PC-3 (cell line): ENCODE measurements at regions not wholly inside any gene's neighbourhood (a gene's known extent, or its start where the extent isn't known, plus 50 kb on each side); places are given as distances from the start of the nearest gene placed in this dataset.

ENCODE experiments used
- ATAC-seq: fragments of 200-7000 bp; cut with Tn5 transposase; 2 replicates; pipeline ENCODE4 v1.9.1; 2020; ENCODE audit warnings: mild to moderate bottlenecking, moderate library complexity
- BruUV-seq: library from RNA; stranded (reverse); fragments of 400-500 nt; replicated peaks from 2 replicates; lab custom pipeline; 2021; lab: Mats Ljungman, UMichigan
- CTCF ChIA-PET: fragments of 300-600 bp; sonication (Branson Sonifier 250); formaldehyde crosslinking; loops from one replicate; lab custom pipeline; 2022; ENCODE audit warnings: antibody characterized with exemption; lab: Charles Lee
- POLR2A ChIA-PET: fragments of 300-600 bp; sonication (Branson Sonifier 250); formaldehyde crosslinking; loops from one replicate; lab custom pipeline; 2022; ENCODE audit warnings: antibody characterized with exemption; ENCODE audit not compliant: unreplicated experiment; lab: Charles Lee
- DNase-seq: peaks from one replicate; pipeline ENCODE4 v3.0.0-alpha.2; 2015
- H2AFZ ChIP-seq: fragments of 300-600 bp; sonication (generic); 2 replicates; pipeline ENCODE4 v1.6.0; 2016; ENCODE audit warnings: antibody characterized with exemption, low read length
- H3F3A ChIP-seq: fragments of 300-600 bp; sonication (generic); one replicate; pipeline ENCODE4 v1.6.0; 2017; ENCODE audit warnings: antibody characterized with exemption, low read length, control low read depth, mild to moderate bottlenecking; ENCODE audit not compliant: unreplicated experiment
- H3K27ac ChIP-seq: fragments of 300-600 bp; sonication (generic); 2 replicates; pipeline ENCODE4 v1.5.1; 2016; ENCODE audit warnings: mild to moderate bottlenecking, low read length
- H3K27me3 ChIP-seq: fragments of 300-600 bp; sonication (generic); 2 replicates; pipeline ENCODE4 v1.6.1; 2016; ENCODE audit warnings: low read length, mixed read lengths
- H3K36me3 ChIP-seq: fragments of 300-600 bp; sonication (generic); 2 replicates; pipeline ENCODE4 v1.6.1; 2016; ENCODE audit warnings: low read depth, mixed run types, low read length, mixed read lengths
- H3K4me1 ChIP-seq: fragments of 300-600 bp; sonication (generic); 2 replicates; pipeline ENCODE4 v1.5.1; 2016; ENCODE audit warnings: low read length; ENCODE audit not compliant: insufficient read depth
- H3K4me2 ChIP-seq: fragments of 300-600 bp; sonication (generic); 2 replicates; pipeline ENCODE4 v1.6.0; 2016; ENCODE audit warnings: low read length
- H3K4me3 ChIP-seq: fragments of 300-600 bp; sonication (generic); 2 replicates; pipeline ENCODE4 v1.5.1; 2016; ENCODE audit warnings: mild to moderate bottlenecking, low read length, mixed read lengths
- H3K79me2 ChIP-seq: fragments of 300-600 bp; sonication (generic); 2 replicates; pipeline ENCODE4 v1.6.1; 2017; ENCODE audit warnings: low read length, mixed read lengths
- H3K9ac ChIP-seq: fragments of 300-600 bp; sonication (generic); 2 replicates; pipeline ENCODE4 v1.6.0; 2016; ENCODE audit warnings: mild to moderate bottlenecking, low read length
- H3K9me2 ChIP-seq: fragments of 300-600 bp; sonication (generic); replicated peaks from 2 replicates; pipeline ENCODE4 v1.6.1; 2016; ENCODE audit warnings: mixed run types, low read length, mixed read lengths
- H3K9me3 ChIP-seq: fragments of 300-600 bp; sonication (generic); 2 replicates; pipeline ENCODE4 v1.6.1; 2016; ENCODE audit warnings: low read length, mixed read lengths
- H4K20me1 ChIP-seq: fragments of 300-600 bp; sonication (generic); 2 replicates; pipeline ENCODE4 v1.6.1; 2016; ENCODE audit warnings: low read length, mixed read lengths
- EZH2 ChIP-seq: fragments of 300-600 bp; sonication (generic); IDR thresholded peaks from one replicate; pipeline ENCODE4 v1.6.1; 2017; ENCODE audit warnings: antibody characterized with exemption, mild to moderate bottlenecking, low read length; ENCODE audit not compliant: unreplicated experiment
- EZH2phosphoT487 ChIP-seq: fragments of 300-600 bp; sonication (generic); IDR thresholded peaks from 2 replicates; pipeline ENCODE4 v1.6.1; 2018; ENCODE audit warnings: mild to moderate bottlenecking, antibody characterized with exemption, low read length, borderline replicate concordance
- intact Hi-C: fragments of 100-400 bp; cut with micrococcal nuclease; formaldehyde crosslinking; loops from 2 replicates; pipeline ENCODE4 v1.9.0; 2023
- TF ChIP-seq, protein P1 (sequence below): fragments of 300-600 bp; sonication (generic); conservative IDR thresholded peaks from 2 replicates; pipeline ENCODE4 v1.5.1; 2017; ENCODE audit warnings: antibody characterized with exemption, low read depth, mild to moderate bottlenecking, low read length

DNA sequence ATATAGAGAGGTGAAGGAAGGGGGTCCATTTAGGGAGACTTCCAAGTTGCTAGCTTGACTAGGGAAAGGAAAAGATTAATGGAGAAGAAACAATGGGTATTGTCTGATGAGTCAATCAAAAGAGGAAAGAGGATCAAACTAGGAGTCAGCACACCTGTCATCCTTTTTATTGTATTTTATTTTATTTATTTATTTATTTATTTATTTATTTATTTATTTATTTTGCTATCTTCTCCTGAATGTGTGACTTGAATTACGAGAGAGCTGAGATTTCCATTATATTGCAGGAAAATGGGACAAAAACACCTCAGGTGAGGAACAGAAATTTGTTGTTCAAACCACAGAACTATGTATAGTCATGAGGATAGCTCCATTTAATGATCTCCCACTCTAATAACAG, 58.9 kb downstream of the NUDT11 start:
- H4K20me1 ChIP-seq = no peaks in the 10 kb centered on the region
- TF ChIP-seq EZH2 = no peak
- ChIA-PET POLR2A (no interaction called here), CTCF (no interaction called here)
- H3K79me2 ChIP-seq = no peaks in the 10 kb centered on the region
- no peak overlapping the region for H3K4me2 ChIP-seq
- no peak overlapping the region for H2AFZ ChIP-seq
- no peaks in the 10 kb centered on the region for H3K27me3 ChIP-seq
- no peak overlapping the region for H3K27ac ChIP-seq
- intact Hi-C loops = no loop called here
- H3K9me3 ChIP-seq = no peaks in the 10 kb centered on the region
- H3K4me1 ChIP-seq = no peaks in the 10 kb centered on the region
- DNase-seq = no peak
- H3K9ac ChIP-seq = no peak overlapping the region
- H3K9me2 ChIP-seq = no peaks in the 10 kb centered on the region
- ATAC-seq = no peak
- H3F3A ChIP-seq = no peaks in the 10 kb centered on the region
- H3K4me3 ChIP-seq = no peak overlapping the region
- no peaks in the 10 kb centered on the region for H3K36me3 ChIP-seq
- BruUV-seq = no TSS peak

DNA sequence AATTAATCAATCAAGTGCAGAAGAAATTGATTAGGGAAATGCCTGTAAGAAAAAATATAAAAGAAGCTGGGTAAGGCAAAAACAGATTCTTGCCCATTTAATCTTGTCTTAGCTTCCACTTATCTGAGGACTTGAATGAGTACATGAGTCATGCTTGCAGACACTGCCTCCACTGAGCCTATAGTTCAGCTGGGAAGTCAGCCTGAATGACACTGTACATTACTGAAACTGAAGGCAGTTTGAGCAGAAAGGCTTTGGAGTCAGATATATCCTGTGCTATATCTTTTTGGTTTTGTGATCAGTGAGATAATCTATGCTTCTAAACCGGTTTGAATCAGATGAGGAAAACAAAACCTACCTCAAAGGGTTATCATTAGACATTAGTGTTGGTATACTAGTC, 61.3 kb downstream of the NUDT11 start:
- Histone ChIP-seq H3K27me3 (no peaks in the 10 kb centered on the region), H3K27ac (no peak overlapping the region), H3K9me2 (no peaks in the 10 kb centered on the region), H3K9me3 (no peaks in the 10 kb centered on the region), H3K4me1 (no peaks in the 10 kb centered on the region), H3F3A (no peaks in the 10 kb centered on the region), H3K4me3 (no peak overlapping the region), H2AFZ (no peak overlapping the region), H3K4me2 (no peak overlapping the region), H4K20me1 (no peaks in the 10 kb centered on the region), H3K79me2 (no peaks in the 10 kb centered on the region), H3K36me3 (no peaks in the 10 kb centered on the region), H3K9ac (no peak overlapping the region)
- DNase-seq = no peak
- intact Hi-C loops = no loop called here
- no TSS peak for BruUV-seq
- POLR2A ChIA-PET = no interaction called here
- no peak for ATAC-seq
- TF ChIP-seq EZH2 (no peak), EZH2phosphoT487 (no peak)
- TF ChIP-seq, protein P1, sequence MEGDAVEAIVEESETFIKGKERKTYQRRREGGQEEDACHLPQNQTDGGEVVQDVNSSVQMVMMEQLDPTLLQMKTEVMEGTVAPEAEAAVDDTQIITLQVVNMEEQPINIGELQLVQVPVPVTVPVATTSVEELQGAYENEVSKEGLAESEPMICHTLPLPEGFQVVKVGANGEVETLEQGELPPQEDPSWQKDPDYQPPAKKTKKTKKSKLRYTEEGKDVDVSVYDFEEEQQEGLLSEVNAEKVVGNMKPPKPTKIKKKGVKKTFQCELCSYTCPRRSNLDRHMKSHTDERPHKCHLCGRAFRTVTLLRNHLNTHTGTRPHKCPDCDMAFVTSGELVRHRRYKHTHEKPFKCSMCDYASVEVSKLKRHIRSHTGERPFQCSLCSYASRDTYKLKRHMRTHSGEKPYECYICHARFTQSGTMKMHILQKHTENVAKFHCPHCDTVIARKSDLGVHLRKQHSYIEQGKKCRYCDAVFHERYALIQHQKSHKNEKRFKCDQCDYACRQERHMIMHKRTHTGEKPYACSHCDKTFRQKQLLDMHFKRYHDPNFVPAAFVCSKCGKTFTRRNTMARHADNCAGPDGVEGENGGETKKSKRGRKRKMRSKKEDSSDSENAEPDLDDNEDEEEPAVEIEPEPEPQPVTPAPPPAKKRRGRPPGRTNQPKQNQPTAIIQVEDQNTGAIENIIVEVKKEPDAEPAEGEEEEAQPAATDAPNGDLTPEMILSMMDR = no peak
- CTCF ChIA-PET = no interaction called here

DNA sequence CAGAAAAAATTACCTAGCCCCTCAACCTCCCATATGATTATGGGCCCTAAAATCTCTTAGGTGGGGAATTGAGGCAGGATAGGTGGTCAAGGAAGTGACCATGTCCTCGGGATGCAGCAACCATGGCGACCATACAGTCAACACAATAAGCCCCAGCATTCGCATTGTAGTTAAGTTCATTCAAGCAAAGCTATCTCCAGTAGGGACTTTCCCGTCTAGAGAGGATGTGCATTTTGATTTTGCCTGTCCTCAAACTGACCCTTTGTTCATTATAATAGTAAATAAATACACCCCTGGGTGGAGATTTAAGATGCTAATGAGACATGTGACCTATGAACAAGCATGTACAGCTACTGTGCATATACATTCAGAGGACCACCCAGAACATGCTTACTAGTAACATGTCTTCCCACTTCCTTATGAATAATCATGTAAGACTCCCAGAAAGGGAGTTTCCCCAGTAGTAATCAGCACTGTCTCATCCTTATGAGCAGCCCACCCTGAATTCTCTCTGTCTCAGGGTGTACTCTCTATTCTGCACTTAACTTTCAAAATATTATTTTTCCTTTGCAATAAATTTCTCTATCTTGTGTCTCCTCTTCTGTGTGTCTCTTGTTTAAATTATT, 74.3 kb downstream of the NUDT11 start:
- TF ChIP-seq EZH2phosphoT487 (no peak), EZH2 (no peak)
- TF ChIP-seq, protein P1 = no peak
- Histone ChIP-seq H3K4me1 (no peaks in the 10 kb centered on the region), H3K9ac (no peak overlapping the region), H3F3A (no peaks in the 10 kb centered on the region), H4K20me1 (no peaks in the 10 kb centered on the region), H3K36me3 (no peaks in the 10 kb centered on the region), H2AFZ (no peak overlapping the region), H3K27me3 (peaks cover 16% of the 10 kb centered on the region; the same call in 1 of the 2 replicates), H3K79me2 (no peaks in the 10 kb centered on the region), H3K9me2 (no peaks in the 10 kb centered on the region), H3K4me3 (no peak overlapping the region), H3K4me2 (no peak overlapping the region), H3K27ac (no peak overlapping the region), H3K9me3 (no peaks in the 10 kb centered on the region)
- DNase-seq = no peak
- ATAC-seq = no peak
- intact Hi-C loops = loop anchor here (2.0 to 5.0 kb wide), 2 partner anchors 85 to 275 kb away; no protein-coding TSS in a partner anchor
- BruUV-seq = no TSS peak
- ChIA-PET POLR2A (no interaction called here), CTCF (no interaction called here)
